DMS53 treated with DMSO at 0.1 percent for 48 hours (cell line): ENCODE measurements at regions not wholly inside any gene's neighbourhood (a gene's known extent, or its start where the extent isn't known, plus 50 kb on each side); places are given as distances from the start of the nearest gene placed in this dataset.
"Not testable (repeated sequence)": the region's sequence is repeated elsewhere in the genome, so short reads cannot be mapped to it uniquely, and the experiment has no call there.

Experiments used
- DNase-seq: peaks from one replicate; lab custom pipeline; 2025; ENCODE audit not compliant: unreplicated experiment; lab: John Stamatoyannopoulos, UW

DNA sequence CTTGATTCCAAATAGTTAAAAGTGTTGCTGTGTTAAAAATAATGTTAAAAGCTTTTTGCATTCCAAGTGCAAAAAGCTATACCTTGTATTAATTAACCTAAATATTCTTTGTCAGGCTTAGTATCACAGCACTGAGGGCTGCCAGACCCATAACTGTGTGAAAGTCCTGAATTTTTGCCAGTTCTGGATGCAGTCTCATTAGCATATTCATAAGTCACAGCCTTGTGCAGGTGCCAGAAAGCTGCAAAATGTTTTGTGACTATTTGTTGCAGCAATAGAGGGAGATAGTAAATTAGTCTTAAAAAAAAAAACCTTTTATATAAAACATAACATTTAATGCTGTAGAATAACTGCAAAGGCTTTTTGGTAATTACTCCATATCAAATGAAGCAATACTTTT, 56.6 kb downstream of the SLITRK1 start:
- no peak for DNase-seq

DNA sequence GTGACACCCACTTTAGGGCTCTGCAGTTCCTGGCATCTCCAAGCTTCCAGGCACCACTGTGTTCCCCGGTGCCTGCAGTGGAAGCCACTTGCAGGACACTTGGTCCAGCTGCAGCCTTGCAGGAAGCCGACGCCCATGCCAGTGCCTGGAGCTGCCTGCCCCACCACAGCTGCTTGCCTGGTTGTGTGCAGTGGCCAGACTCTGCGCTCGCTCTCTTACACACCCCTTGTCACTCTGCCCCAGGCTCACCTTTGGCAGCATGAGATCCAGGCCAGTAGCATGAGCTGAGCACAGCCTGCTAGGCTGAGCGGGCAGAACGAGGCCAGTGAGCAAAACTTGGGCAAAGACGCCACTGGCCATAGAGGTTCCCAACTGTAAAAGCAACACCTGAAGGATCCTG, 57.7 kb downstream of the SLITRK1 start:
- no peak for DNase-seq

- no peak for DNase-seq
These were observed 58.2 kb downstream of the SLITRK1 start for GRCh38 chr13:83824120-83824519.

- DNase-seq = no peak
These were observed 62.7 kb downstream of the SLITRK1 start for GRCh38 chr13:83819611-83820010.

GRCh38 chr13:83819156-83819555, 63.1 kb downstream of the SLITRK1 start:
- DNase-seq = no peak

- DNase-seq = no peak
These were observed 66.2 kb downstream of the SLITRK1 start for GRCh38 chr13:83816081-83816480.

- no peak for DNase-seq
These were observed 66.7 kb downstream of the SLITRK1 start for GRCh38 chr13:83815598-83815997.

GRCh38 chr13:83810136-83810535, 72.1 kb downstream of the SLITRK1 start:
- DNase-seq = no peak

DNA sequence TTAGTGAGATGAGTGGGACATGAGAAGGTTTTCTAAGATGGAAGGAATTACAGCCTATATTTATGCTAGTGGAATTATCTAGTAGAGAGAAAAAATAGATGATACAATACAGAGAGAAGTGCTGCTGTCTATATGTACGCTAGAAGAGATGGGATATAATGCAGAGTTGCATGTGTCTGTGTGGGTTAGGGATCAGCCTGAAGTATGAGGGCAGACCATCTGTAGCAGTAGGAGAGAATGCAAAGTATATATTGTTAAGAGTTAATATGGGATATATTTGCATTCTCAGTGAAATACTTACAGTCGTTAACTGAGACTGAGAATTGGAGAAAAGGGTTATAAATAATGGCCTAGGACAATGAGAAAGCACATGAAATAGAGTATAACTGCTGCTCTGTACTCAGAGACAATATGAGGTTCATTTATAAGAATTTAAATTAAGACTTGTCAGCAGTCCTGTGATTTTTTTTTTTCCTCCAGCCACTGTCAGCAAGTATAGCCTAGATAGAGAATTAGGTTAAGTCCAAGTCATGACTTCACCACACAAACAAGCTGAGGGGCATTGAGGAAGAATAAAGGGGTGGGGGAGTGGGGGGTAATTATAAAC, 77.8 kb downstream of the SLITRK1 start:
- no peak for DNase-seq

DNA sequence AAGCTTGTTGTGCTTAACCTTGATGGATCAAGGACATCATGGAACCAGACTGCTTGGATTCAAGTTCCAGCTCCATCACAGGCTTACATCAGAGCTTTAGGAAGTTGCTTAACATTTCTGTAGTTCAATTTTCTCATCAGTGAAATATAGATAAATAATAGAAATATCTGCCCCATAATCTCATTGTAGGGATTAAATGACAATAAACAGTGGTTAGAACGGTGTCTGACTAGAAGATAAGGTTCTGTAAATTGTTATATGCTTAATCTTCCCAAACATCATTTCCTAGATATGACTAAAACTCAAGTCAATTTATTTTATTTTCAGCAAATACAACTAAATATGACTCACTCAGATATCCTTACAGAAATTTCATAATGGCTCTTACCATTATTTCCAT, 83.5 kb downstream of the SLITRK1 start:
- no peak for DNase-seq

DNA sequence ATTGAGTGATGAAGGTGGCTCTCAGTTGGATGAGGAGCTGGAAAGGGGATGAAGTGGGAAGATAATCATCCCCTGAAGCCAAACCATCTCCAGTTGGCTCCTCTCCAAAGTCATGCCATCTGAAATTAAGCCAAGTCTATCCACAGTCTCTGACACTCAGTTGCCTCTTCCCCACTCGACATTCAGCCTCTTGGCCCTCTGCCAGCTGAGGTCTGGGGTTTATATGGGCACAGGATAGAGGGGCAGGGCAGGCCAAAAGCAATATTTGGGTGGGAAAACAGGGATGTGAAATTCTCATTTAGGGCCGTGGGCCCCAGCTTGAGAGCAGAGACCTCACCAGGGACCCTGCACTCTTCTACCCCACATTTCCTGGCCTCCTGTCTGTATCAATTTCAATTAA, 85.9 kb downstream of the SLITRK1 start:
- DNase-seq = no peak

DNA sequence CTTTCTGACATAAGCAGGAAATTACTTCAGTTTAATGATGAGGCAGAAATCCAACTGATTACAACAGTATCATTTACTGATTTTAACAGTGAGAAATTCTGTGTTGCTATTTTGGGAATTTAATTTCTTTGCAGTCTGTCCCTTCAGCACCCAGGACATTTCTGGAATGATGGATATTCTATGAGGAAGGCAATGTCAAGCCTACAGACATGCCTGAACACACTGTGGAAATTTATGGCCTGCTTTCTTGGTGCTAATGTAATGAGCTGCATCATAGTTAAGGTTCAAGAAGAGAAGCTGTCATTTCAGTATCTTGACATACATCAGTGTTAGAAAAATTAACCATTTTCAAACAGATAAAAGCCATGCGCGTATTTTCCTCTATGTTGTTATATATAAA, 87.7 kb downstream of the SLITRK1 start:
- no peak for DNase-seq

DNA sequence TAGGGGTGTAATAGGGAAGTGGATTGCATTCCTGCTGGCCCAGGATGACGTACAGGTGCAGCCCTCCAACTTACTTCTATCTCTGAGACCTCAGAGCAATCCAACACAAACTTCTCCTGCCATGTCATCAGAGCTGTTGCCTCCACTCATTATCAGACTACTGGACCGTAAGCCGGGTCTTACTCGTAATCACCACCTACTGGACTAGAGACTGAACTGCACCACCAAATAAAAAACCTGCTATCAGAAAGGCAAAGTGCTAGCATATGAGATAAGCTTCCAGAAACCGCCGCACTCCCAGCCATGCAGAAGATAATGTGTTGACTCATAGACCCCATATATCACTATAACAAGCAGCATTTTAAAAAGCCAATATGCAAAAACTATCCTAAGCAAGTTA, 102.0 kb downstream of the SLITRK1 start:
- DNase-seq = no peak

GRCh38 chr13:83773961-83774360, 108.3 kb downstream of the SLITRK1 start:
- DNase-seq = no peak

- DNase-seq = no peak
These were observed 116.5 kb downstream of the SLITRK1 start for GRCh38 chr13:83765796-83766195.

DNA sequence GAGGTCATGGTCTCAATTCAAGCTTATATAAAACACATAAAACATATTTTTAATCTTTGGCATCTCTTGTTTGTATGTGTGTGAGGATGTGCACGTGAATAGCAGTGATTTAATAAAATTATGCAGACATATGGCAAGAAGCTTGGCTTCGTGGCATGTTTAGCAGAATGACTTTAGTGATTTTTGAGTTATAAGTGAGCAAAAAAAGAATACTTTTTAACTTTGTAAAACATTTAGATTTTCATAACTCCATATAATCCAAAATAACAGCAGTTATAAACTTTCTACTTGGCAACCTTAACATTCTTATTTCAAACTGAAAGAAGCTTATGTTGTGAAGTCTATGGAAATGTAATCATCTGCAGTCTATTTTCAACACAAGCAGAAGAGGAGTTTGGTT, 120.6 kb downstream of the SLITRK1 start:
- DNase-seq = no peak

DNA sequence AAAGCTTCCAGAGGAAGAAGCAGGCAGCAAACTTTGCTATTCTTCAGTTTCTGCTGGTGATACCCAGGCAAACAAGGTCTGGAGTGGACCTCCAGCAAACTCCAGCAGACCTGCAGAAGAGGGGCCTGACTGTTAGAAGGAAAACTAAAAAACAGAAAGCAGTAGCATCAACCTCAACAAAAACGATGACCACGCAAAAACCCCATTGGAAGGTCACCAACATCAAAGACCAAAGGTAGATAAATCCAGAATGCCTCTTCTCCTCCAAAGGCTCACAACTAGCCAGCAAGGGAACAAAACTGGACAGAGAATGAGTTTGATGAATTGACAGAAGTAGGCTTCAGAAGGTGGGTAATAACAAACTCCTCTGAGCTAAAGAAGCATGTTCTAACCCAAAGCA, 127.1 kb downstream of the SLITRK1 start:
- DNase-seq = not testable (repeated sequence)

DNA sequence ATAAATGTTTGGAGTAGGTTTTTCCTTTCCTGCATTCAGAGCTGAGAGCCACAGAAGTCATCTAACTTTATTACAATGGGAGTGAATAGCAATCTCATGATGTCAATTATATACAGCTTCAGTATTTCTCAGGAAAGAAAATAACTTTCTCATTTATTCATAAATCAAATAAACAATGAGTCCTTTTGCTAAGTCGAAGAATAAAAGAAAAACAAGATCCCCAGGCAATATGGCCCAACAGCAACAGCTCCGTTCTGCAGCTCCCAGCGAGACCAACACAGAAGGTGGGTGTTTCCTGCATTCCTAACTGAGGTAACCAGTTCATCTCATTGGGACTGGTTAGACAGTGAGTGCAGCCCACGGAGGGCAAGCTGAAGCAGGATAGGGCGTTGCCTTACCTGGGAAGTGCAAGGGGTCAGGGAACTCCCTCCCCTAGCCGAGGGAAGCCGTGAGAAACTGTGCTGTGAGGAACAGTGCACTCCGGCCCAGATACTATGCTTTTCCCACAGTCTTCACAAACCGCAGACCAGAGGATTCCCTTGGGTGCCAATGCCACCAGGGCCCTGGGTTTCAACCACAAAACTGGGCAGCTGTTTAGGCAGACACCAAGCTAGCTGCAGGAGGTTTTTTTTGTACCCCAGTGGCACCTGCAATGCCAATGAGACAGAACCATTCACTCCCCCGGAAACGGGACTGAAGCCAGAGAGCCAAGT, 128.2 kb downstream of the SLITRK1 start:
- no peak for DNase-seq

DNA sequence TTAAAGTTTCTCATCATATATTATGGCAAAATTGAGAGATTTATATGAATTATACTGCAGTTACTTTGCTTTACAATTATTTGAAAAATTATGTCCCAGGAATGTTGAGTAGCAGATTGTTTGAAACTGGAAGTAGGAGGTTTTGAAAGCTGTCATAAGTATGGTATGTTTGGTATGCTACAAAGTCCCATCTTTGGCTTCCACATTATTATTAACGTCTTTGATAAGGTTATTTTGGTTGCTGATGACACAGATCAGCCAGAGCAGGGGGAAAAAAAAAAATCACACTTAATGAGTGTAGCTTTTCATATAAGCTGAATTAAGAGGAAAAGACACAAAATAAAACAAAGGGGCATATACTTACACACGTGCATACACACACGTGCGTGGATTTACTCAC, 130.1 kb downstream of the SLITRK1 start:
- no peak for DNase-seq

DNA sequence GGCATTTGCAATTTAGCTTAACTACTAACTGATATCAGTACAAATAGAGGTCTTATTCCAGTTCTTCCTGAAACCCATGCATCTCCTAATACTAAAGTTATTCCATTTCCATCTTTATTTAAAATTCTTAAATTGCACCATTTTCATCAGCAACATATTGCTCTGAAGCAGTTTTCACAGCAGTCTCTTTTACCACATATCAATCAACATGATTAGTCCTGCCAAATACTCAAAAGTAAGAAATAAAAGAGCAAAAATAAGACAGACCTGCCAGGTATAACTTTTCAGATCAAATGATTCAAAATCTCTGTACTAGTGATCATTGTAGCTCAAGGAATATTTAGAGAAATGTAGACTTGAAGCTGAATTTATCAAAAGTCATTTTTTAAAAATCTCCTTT, 141.7 kb downstream of the SLITRK1 start:
- DNase-seq = no peak

- DNase-seq = no peak
These were observed 143.9 kb downstream of the SLITRK1 start for GRCh38 chr13:83738407-83738806.

GRCh38 chr13:83733293-83733692, 149.0 kb downstream of the SLITRK1 start:
- DNase-seq = no peak

DNA sequence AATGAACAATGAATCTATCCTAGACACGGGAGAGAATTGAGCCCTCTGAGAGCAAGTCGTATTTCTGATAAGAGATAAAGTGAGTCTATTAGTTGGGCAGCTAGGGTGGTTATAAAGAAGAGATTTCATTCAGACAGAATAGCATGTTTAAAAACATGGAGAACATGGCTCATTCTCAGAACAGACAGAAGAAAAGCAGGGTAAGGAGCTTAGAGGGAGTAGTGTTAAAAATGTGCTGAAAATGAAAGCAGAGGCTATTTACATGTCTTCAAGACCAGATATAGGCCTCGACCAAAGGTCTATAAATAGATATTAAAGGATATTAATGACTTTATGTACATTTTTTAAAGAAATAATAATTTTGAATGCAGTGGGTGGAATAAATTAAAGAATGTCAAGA, 149.5 kb downstream of the SLITRK1 start:
- DNase-seq = no peak
